OCI-LY1 (cell line): ENCODE measurements at regions not wholly inside any gene's neighbourhood (a gene's known extent, or its start where the extent isn't known, plus 50 kb on each side); places are given as distances from the start of the nearest gene placed in this dataset.

ENCODE experiments used
- H2AFZ ChIP-seq: fragments of 200-600 bp; sonication (generic), shearing (Covaris generic); 2 replicates; pipeline ENCODE4 v1.6.0; 2014; ENCODE audit warnings: antibody characterized with exemption, mild to moderate bottlenecking, low read length
- H3F3A ChIP-seq: fragments of 200-600 bp; sonication (generic), shearing (Covaris generic); 2 replicates; pipeline ENCODE4 v1.6.0; 2014; ENCODE audit warnings: mild to moderate bottlenecking, antibody characterized with exemption, low read length, moderate library complexity; ENCODE audit not compliant: insufficient read depth
- H3K27ac ChIP-seq: fragments of 200-600 bp; sonication (generic); 2 replicates; pipeline ENCODE4 v1.5.1; 2014; ENCODE audit warnings: low read length, mixed run types, mild to moderate bottlenecking, low read depth; ENCODE audit not compliant: poor library complexity, severe bottlenecking
- H3K27me3 ChIP-seq: fragments of 200-600 bp; sonication (generic); 2 replicates; pipeline ENCODE4 v1.6.0; 2014; ENCODE audit warnings: antibody characterized with exemption, mild to moderate bottlenecking, low read length, moderate library complexity; ENCODE audit not compliant: insufficient read depth
- H3K36me3 ChIP-seq: fragments of 200-600 bp; sonication (generic); 2 replicates; pipeline ENCODE4 v1.6.1; 2014; ENCODE audit warnings: mild to moderate bottlenecking, antibody characterized with exemption, low read length, moderate library complexity, mixed read lengths; ENCODE audit not compliant: insufficient read depth
- H3K4me1 ChIP-seq: fragments of 200-600 bp; sonication (generic); 2 replicates; pipeline ENCODE4 v1.5.1; 2014; ENCODE audit warnings: mild to moderate bottlenecking, low read length, moderate library complexity; ENCODE audit not compliant: insufficient read depth, severe bottlenecking
- H3K4me2 ChIP-seq: fragments of 200-600 bp; sonication (generic), shearing (Covaris generic); 2 replicates; pipeline ENCODE4 v1.6.1; 2014; ENCODE audit warnings: low read length
- H3K4me3 ChIP-seq: fragments of 200-600 bp; sonication (generic); 2 replicates; pipeline ENCODE4 v1.5.1; 2014; ENCODE audit warnings: low read length, low read depth, mild to moderate bottlenecking, mixed read lengths; ENCODE audit not compliant: poor library complexity, severe bottlenecking
- H3K79me2 ChIP-seq: fragments of 200-600 bp; shearing (Covaris generic); 2 replicates; pipeline ENCODE4 v1.6.1; 2016; ENCODE audit warnings: mixed run types, low read length, mixed read lengths; ENCODE audit not compliant: insufficient read depth
- H3K9ac ChIP-seq: fragments of 200-600 bp; sonication (generic), shearing (Covaris generic); 2 replicates; pipeline ENCODE4 v1.6.1; 2014; ENCODE audit warnings: mild to moderate bottlenecking, low read length, mixed read lengths
- H3K9me2 ChIP-seq: fragments of 200-600 bp; sonication (generic), shearing (Covaris generic); 2 replicates; pipeline ENCODE4 v1.6.1; 2014; ENCODE audit warnings: low read depth, mild to moderate bottlenecking, low read length, mixed read lengths
- H3K9me3 ChIP-seq: fragments of 200-600 bp; shearing (Covaris generic); 2 replicates; pipeline ENCODE4 v1.6.1; 2014; ENCODE audit warnings: low read length, mixed read lengths
- H4K20me1 ChIP-seq: fragments of 200-600 bp; sonication (generic), shearing (Covaris generic); 2 replicates; pipeline ENCODE4 v1.6.0; 2016; ENCODE audit warnings: mild to moderate bottlenecking, low read length; ENCODE audit not compliant: insufficient read depth
- CTCF ChIP-seq: fragments of 200-600 bp; sonication (generic), shearing (Covaris generic); IDR thresholded peaks from 2 replicates; pipeline ENCODE4 v1.5.1; 2017; ENCODE audit warnings: mild to moderate bottlenecking, antibody characterized with exemption, low read length, moderate library complexity, mixed read lengths
- EZH2 ChIP-seq: fragments of 200-600 bp; sonication (generic), shearing (Covaris generic); IDR thresholded peaks from 2 replicates; pipeline ENCODE4 v1.8.0; 2017; ENCODE audit warnings: borderline replicate concordance, mixed run types, mild to moderate bottlenecking, antibody characterized with exemption, low read length, moderate library complexity, mixed read lengths

- Histone ChIP-seq H3K79me2 (no peaks in the 10 kb centered on the region), H3K9ac (no peak overlapping the region), H3K36me3 (no peaks in the 10 kb centered on the region), H3K4me1 (no peaks in the 10 kb centered on the region), H3K27me3 (no peaks in the 10 kb centered on the region), H3K9me2 (no peaks in the 10 kb centered on the region), H3K4me3 (no peak overlapping the region), H3K4me2 (no peak overlapping the region), H2AFZ (no peak overlapping the region), H3K27ac (no peak overlapping the region), H4K20me1 (no peaks in the 10 kb centered on the region), H3F3A (no peaks in the 10 kb centered on the region), H3K9me3 (no peaks in the 10 kb centered on the region)
- TF ChIP-seq EZH2 = no peak
- TF ChIP-seq CTCF = no peak
Observed at GRCh38 chr20:52465991-52466390, 274.4 kb upstream of the ZFP64 start.

- Histone ChIP-seq H3K27ac (no peak overlapping the region), H3K4me3 (no peak overlapping the region), H3K9ac (no peak overlapping the region), H3K27me3 (no peaks in the 10 kb centered on the region), H3K4me2 (no peak overlapping the region), H3K4me1 (no peaks in the 10 kb centered on the region), H3F3A (no peaks in the 10 kb centered on the region), H3K9me3 (no peaks in the 10 kb centered on the region), H2AFZ (no peak overlapping the region), H3K79me2 (no peaks in the 10 kb centered on the region), H3K36me3 (no peaks in the 10 kb centered on the region), H4K20me1 (no peaks in the 10 kb centered on the region), H3K9me2 (no peaks in the 10 kb centered on the region)
- no peak for TF ChIP-seq EZH2
- TF ChIP-seq CTCF = no peak
Observed at GRCh38 chr20:52461582-52461981, 270.0 kb upstream of the ZFP64 start.

- no peak overlapping the region for H3K27ac ChIP-seq
- no peaks in the 10 kb centered on the region for H3K36me3 ChIP-seq
- H3K9me2 ChIP-seq = no peaks in the 10 kb centered on the region
- H3K9ac ChIP-seq = no peak overlapping the region
- H3K79me2 ChIP-seq = no peaks in the 10 kb centered on the region
- TF ChIP-seq EZH2 (no peak), CTCF (no peak)
- H3K9me3 ChIP-seq = no peaks in the 10 kb centered on the region
- H2AFZ ChIP-seq = no peak overlapping the region
- H3K27me3 ChIP-seq = no peaks in the 10 kb centered on the region
- no peaks in the 10 kb centered on the region for H3K4me1 ChIP-seq
- H4K20me1 ChIP-seq = no peaks in the 10 kb centered on the region
- H3F3A ChIP-seq = no peaks in the 10 kb centered on the region
- H3K4me3 ChIP-seq = no peak overlapping the region
- H3K4me2 ChIP-seq = no peak overlapping the region
Observed at GRCh38 chr20:52459150-52459549, 267.6 kb upstream of the ZFP64 start.
